IPS-20b (cell line): ENCODE measurements at regions not wholly inside any gene's neighbourhood (a gene's known extent, or its start where the extent isn't known, plus 50 kb on each side); places are given as distances from the start of the nearest gene placed in this dataset.
"Not testable (repeated sequence)": the region's sequence is repeated elsewhere in the genome, so short reads cannot be mapped to it uniquely, and the experiment has no call there.

ENCODE experiments used
- H3K27ac ChIP-seq: one replicate; pipeline ENCODE4 v1.5.1; 2013; ENCODE audit warnings: low read length
- H3K27me3 ChIP-seq: 2 replicates; pipeline ENCODE4 v1.6.1; 2013; ENCODE audit warnings: mild to moderate bottlenecking, low read length, inconsistent platforms; ENCODE audit not compliant: insufficient read depth
- H3K36me3 ChIP-seq: 2 replicates; pipeline ENCODE4 v1.6.1; 2013; ENCODE audit warnings: low read depth, mild to moderate bottlenecking, inconsistent platforms, low read length, moderate library complexity; ENCODE audit not compliant: insufficient read depth
- H3K4me1 ChIP-seq: 2 replicates; pipeline ENCODE4 v1.6.1; 2013; ENCODE audit warnings: mild to moderate bottlenecking, control low read depth, inconsistent platforms, low read length, moderate library complexity; ENCODE audit not compliant: insufficient read depth
- H3K4me3 ChIP-seq: 2 replicates; pipeline ENCODE4 v1.5.1; 2013; ENCODE audit warnings: mild to moderate bottlenecking, low read length, inconsistent platforms
- H3K9ac ChIP-seq: 2 replicates; pipeline ENCODE4 v1.6.1; 2013; ENCODE audit warnings: low read depth, mild to moderate bottlenecking, inconsistent platforms, low read length, moderate library complexity
- H3K9me3 ChIP-seq: 2 replicates; pipeline ENCODE4 v1.6.1; 2013; ENCODE audit warnings: mild to moderate bottlenecking, low read depth, low read length, inconsistent platforms; ENCODE audit not compliant: insufficient read depth

- no peak overlapping the region for H3K4me3 ChIP-seq
- H3K27ac ChIP-seq = no peak overlapping the region
- no peaks in the 10 kb centered on the region for H3K4me1 ChIP-seq
- H3K9ac ChIP-seq = no peak overlapping the region
- no peaks in the 10 kb centered on the region for H3K27me3 ChIP-seq
- H3K36me3 ChIP-seq = no peaks in the 10 kb centered on the region
- no peaks in the 10 kb centered on the region for H3K9me3 ChIP-seq
Observed at GRCh38 chr10:27297844-27298521, 57.4 kb upstream of the ACBD5 start.

GRCh38 chr10:27296285-27296684, 55.7 kb upstream of the ACBD5 start:
- H3K9me3 ChIP-seq, H3K4me3 ChIP-seq, H3K27ac ChIP-seq, H3K4me1 ChIP-seq, H3K9ac ChIP-seq, H3K27me3 ChIP-seq, H3K36me3 ChIP-seq: not testable (repeated sequence)

- not testable (repeated sequence) for H3K4me1 ChIP-seq, H3K4me3 ChIP-seq, H3K9me3 ChIP-seq, H3K36me3 ChIP-seq, H3K9ac ChIP-seq, H3K27me3 ChIP-seq, H3K27ac ChIP-seq
Observed at GRCh38 chr10:27291253-27291895, 50.8 kb upstream of the ACBD5 start.
